Sigmoid colon (tissue), 4 donors: ENCODE measurements at regions not wholly inside any gene's neighbourhood (a gene's known extent, or its start where the extent isn't known, plus 50 kb on each side); places are given as distances from the start of the nearest gene placed in this dataset.

ENCODE experiments used
- CTCF ChIP-seq, 4 experiments: fragments of 450-650 bp in 3 of 4; fragments of 200-600 bp in 1 of 4; IDR thresholded peaks; one replicate each; pipeline ENCODE4 v1.5.1; 2016 to 2019; ENCODE audit warnings: antibody characterized with exemption in 4 of 4, mild to moderate bottlenecking in 3 of 4, moderate library complexity in 2 of 4
- EP300 ChIP-seq, 4 donors: sonication (generic); formaldehyde crosslinking; IDR thresholded peaks; one replicate each; pipeline ENCODE4 v1.6.1; 2017; ENCODE audit warnings: antibody characterized with exemption in 4 of 4
- POLR2AphosphoS5 ChIP-seq, 4 donors: sonication (generic); formaldehyde crosslinking; IDR thresholded peaks; one replicate each; pipeline ENCODE4 v1.6.1; 2017; ENCODE audit warnings: antibody characterized with exemption in 4 of 4

- TF ChIP-seq POLR2AphosphoS5 (IDR thresholded peaks at IDR 0.05), result no peak
- no peak for TF ChIP-seq EP300 (IDR thresholded peaks at IDR 0.05)
- no peak for TF ChIP-seq CTCF (IDR thresholded peaks at IDR 0.05)
Observed at GRCh38 chr2:150204451-150204850, 283.0 kb downstream of the RND3 start.
